ENCODE measurements at regions not wholly inside any gene's neighbourhood (a gene's known extent, or its start where the extent isn't known, plus 50 kb on each side); places are given as distances from the start of the nearest gene placed in this dataset.
"Not testable (repeated sequence)": the region's sequence is repeated elsewhere in the genome, so short reads cannot be mapped to it uniquely, and the experiment has no call there.

DNA sequence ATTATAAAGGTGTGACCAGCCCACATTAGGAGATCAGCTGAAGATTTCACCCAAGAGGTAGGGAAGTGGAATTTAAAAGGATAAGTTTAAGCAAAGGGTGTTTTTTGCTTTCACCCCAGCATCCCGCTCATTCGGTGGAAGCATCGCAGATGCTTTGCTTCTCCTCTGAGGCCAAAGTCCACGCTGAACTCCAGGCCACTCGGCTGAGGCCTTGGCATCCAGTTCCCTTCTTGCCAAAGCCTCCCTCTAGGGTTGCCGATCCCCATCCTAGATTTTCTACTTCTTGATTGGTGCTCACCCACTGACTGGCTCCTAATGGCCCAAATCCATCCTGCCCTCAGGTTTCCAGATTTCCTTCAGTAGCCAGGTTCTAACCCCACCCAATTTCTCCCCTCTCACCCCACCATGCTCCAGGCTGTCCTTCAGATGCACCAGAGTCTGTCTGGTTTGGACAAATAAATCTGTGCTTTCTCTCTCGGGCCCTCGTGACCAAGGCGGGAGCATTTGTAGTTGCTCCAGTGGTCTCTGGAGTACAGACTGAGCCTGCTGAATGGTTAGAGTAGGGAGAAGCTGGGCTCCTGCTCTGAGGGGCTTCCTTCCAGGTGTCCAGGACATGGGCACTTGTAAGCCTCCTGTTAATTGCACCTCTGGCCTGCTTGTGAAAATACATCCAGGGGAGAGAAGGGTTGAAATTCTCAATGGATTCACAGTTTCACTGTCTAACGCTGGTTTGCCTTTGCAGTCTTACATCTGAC is 193.2 kb downstream of the C1orf94 start:
- DNase-seq (ENCODE audit: low read depth), result no peak

DNA sequence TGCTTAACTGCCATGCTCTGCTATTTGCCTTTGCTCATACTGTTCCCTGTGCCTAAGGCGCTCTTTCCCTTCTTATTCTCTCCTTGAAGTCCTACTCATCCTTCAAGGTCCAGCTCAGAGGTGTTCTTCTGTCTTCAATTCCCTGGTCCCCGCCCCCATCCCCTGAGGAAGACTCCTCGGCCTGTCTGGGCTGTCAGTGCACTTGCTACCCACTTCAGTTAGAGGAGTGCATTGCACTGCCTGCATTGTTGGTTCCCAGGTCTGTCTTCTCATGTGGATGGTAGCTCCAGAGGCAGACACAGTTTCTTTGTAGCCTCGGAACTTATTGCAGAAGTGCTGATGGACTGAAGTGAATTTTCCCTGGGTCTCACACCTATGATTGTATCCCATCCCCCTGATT is 194.0 kb downstream of the C1orf94 start:
- no peak for DNase-seq (ENCODE audit: low read depth)

DNA sequence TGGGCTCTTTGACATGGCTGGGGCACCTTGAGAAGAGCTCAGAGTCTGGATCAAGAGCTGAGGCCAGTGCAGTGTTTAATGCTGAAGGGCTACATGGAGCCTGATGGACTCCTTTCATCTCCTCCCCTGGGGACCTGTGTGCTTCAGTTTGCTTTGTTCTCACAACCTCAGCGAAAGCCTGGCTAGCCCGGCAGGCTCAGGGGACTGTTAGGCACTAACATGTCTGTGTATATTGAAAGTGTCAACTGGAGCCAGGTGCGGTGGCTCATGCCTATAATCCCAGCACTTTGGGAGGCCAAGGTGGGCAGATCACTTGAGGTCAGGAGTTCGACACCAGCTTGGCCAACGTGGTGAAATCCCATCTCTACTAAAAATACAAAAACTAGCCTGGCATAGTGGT is 194.5 kb downstream of the C1orf94 start:
- DNase-seq (ENCODE audit: low read depth), result not testable (repeated sequence)

DNA sequence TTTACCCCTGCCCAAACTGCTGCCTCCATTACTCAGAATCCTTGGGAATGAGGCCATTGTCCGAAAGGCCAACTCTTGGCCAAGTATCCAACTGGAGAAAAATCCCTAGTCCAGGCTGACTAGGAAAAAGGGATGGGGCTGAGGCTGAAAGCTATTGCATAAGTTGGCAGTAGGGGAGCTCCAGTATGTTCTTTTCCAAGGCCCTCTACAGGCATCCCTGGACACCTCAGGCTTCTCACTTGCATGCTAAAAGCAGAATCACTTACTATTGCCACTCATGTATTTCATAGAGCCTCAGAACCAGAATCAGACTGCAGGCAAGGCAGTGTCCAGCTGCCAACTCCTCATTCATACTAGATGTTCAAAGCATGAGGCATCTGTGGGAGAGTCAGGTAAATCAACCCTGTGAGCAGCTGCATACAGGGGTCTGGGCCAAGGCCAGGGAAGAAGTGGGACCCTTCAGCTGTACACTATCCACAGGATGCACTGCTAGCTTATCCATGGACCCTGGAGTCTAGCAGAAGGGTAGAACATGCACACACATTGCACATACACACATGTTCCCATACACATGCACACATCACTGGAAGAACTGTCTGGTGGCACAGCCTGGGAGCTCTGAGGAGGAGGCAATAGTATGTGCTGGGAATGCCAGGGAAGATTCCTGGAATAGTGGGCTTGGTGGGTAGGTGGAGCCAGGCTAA is 195.3 kb downstream of the C1orf94 start:
- DNase-seq (ENCODE audit: low read depth), result no peak

DNA sequence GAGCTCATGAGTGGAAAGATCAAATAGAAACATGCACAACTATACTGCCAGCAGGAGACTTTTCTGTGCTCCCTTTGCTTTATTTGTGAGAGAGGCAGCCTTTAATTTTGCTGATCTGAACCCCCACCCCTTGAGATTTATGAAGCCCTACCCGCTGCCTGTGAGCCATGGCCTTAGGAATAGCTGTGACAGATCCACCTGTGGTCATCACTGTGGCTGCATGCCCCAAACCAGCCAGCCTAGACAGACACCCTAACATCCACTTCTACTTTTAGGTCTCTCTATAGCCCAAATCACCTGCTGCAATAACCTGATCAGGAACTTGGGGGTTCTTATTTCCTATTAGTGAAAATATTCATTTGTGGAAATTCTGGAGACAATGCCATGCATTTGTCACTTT is 196.2 kb downstream of the C1orf94 start:
- DNase-seq (ENCODE audit: low read depth), result no peak

DNA sequence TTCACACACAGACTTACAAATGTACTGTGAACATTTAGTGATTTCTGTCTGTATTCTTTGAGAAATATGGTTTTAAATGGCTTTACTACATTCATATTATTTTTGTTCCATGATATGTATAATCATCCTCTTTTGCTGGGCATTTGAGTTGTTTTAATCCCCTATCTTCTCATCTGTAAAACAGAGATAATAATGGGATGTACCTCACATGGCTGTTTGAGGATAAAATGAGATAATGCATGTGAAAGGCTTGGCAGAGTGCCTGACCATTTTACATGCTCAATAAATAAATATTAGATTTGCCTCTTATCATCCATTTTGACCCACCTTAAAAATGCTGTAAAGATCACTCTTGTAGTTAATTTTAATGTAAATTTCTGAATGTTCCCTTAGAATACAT is 197.2 kb downstream of the C1orf94 start:
- no peak for DNase-seq (ENCODE audit: low read depth)

DNA sequence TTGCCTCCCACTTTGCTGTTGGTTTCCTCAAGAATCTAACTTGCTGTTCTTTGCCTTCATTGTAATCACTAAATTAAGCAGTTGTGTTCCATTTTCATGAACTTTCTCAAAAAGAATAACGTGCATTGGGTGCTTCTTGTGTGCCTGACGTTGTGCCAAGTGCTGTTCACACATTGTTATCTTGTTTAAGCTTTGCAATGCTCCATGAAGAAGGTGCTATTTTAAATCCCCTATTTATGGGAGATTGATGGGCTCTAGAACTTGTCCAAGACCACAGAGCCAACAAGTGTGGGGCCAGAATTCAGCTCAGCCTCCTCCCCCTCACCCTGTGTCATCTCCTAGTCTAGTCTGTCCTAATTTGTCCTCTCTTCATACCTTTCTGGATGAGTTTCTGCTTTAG is 199.8 kb downstream of the C1orf94 start:
- no peak for DNase-seq (ENCODE audit: low read depth)

DNA sequence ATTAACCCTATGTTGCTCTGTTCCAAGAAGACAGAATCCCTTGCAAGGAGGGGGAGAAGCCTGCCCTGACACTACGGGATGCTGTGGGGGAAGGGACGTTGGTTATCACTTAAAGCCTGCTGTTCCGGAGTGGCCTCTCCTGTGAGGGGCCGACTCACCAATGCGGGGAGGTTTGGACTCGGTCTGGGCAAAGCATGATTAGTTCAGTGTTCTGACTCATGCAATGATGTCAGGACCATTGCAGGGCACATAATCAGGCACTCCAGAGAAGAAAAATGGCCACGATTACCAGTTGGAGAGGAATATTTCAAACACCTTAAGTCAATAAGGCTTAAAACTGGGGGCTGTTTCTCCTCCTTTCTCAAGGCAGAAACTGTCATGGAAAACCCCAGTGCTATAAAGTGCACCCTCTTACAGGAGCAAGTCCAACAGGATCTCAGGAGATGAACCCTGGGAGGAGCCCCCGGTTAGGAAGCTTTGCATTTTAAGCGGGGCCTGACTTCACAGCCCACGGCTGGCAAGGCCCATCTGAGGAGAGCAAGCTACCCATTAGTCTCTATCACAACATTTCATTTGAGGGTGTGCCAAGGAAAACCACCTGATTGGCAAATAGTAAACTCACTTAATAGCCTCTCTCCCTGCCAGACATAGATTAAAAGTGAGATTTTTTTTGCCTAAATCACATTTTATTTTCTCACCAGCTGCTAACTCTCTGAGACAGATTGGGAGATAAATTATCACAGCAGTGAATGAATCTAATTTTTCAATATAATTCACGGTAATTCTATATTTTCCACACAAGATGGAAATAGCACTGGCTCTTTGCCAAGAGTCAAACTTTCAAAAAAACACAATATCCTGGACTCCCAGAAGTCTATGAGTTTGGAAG is 202.5 kb downstream of the C1orf94 start:
- DNase-seq (ENCODE audit: low read depth), result no peak

DNA sequence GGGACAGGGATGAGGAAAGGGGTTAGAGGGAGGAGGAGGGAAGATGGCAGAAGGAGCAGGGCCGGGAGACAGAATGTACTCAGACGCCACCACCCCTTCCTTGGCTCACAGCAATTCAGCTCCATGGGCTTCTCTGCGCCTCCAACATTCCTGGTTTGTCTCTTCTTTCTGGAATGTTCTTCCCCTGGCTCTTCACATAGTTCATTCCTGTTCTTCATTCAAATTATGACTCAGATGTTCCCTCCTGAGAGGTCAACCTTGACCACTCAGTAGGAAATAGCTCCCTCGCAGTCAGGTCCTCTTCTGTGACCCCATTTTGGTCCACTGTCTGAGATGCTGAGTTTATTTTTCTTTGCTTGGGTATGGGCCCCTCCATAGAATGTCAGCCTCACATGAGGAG is 203.2 kb downstream of the C1orf94 start:
- no peak for DNase-seq (ENCODE audit: low read depth)

DNA sequence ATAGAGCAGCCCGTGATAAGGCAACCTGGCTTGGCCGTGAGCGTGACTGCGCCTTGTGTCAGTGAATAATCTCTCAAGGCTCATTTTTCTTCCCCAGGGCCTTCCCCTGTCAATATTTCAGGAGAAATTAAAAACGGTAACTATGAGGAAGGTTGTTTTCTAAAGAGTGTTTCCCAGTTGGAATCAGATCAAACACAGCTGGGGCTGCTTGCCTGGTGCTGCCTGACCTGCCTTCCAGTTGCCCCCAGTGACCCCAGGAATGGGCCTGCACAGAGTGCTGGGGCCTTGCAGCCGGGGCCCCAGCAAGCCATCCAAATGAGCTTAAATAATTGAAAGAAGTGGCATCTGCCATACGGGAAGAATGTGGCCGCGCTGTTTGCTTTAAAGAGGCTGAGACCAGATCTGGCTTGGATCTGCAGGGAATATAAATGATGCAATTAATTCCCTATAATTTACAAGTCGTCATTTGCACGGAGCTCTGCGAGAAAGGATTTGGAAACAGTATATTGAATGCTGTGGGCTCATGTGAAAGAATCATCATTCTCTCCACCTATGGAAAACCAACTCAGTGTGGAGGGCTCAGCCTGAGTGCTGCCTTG is 203.9 kb downstream of the C1orf94 start:
- no peak for DNase-seq (ENCODE audit: low read depth)

DNA sequence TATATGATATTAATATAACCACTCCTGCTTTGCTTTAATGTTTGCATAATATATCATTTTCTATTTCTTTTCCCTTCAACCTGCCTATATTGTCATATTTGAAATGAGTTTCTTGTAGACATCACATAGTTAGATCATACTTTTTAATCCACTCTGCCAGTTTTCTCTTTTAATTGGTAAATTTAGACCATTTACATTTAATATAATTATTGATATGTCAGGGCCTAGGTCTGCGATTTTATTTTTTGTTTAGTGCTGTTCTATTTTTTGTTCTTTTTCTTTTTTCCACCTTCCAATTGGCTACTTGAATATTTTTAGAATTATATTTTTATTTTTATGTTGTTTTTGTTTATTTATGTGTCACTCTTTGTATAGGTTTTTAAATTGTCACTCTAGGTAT is 213.3 kb downstream of the C1orf94 start:
- DNase-seq (ENCODE audit: low read depth), result no peak

DNA sequence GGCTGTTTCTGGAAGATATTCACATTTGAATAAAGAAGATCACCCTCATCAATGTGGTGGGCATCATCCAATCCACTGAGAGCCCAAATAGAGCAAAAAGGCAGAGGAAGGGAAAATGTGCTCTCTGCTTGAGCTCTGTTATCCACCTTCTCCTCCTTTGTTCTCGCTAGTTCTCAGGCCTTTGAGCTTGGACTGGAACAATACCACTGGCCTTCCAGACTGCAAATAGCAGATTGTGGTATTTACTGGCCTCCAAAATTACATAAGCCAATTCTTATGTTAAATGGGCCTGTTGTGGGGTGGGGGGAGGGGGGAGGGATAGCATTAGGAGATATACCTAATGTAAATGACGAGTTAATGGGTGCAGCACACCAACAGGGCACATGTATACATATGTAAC is 219.3 kb downstream of the C1orf94 start:
- DNase-seq (ENCODE audit: low read depth), result no peak

DNA sequence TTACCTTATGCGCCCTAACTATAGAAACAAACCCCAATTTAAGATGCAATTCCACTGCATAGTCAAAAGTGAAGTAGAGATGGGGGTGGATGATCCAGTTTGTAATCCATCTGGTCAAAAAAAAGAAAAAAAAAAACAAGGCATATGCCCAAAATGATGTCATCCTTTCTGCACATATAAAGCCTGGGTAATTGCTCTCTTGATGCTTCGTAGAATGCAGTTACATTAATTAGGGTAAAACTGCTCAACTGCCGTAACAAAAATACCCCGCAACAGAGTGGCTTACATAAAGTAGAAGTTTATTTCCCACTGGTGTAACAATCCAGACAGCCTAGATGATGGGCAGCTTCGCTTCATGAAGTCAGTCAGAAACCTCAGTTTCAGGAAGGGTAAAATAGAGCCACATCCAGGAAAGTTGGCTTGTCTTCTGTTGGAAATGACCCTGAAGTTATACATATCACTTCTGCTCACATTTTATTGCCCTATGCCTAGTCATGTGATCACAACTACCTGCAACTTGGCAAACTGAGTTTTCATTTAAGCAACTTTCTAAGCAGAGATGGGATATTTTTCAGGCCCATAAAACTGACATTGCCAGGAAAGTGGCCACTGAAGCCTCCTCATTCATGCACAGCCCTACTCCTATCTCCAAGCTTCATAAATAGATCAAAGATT is 221.7 kb downstream of the C1orf94 start:
- no peak for DNase-seq (ENCODE audit: low read depth)

DNA sequence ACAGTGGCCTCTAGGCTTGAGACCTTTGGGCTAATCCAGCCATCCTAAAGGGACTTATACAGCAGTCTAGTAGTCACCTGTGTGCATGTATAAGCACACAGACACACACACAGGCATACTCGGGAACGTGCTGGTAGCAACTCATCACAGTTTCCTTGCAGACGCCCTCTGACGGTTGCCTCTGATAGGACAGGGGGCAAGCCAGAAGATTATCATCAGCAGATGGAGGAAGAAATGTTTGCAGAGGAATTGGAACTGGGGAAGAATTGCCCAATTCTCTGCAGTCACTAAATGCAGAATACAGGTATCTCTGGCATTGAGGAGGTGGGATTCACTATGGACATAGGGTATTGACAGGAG is 222.2 kb downstream of the C1orf94 start:
- no peak for DNase-seq (ENCODE audit: low read depth)

DNA sequence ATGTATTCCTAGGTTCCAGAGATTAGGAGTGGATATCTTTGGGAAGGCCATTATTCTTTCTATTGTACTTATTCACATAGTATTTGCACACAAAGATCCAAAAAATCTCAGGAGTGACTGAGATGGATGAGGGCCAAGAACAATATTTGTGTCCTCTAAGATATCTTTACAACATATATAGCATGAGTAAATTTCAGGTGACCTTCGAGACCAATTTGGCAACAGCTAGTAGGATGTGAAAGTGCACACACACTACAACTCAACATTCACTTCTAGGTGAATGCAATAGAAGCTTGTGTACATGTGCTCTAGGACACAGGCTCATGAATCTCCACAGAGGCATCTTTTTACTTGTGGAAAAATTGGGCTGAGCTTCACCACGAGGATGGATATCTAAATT is 224.0 kb downstream of the C1orf94 start:
- no peak for DNase-seq (ENCODE audit: low read depth)

DNA sequence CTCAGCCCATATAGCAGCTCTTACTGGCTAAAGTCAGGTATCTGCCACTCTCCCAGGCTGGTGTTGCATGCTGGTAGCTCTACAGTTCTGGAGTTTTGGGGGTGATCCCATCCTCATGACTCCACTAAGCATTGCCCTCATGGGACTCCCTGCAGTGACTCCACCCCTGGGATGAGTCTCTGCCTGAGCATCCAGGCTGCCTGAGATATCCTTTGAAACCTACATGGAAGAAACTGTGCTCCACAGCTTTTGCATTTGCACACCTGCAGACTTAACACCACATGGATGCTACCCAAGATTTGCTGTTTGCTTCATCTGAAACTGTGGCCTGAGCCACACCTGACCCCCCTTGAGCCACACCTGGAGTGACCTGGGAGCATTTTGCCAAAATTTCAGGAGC is 226.4 kb downstream of the C1orf94 start:
- no peak for DNase-seq (ENCODE audit: low read depth)

DNA sequence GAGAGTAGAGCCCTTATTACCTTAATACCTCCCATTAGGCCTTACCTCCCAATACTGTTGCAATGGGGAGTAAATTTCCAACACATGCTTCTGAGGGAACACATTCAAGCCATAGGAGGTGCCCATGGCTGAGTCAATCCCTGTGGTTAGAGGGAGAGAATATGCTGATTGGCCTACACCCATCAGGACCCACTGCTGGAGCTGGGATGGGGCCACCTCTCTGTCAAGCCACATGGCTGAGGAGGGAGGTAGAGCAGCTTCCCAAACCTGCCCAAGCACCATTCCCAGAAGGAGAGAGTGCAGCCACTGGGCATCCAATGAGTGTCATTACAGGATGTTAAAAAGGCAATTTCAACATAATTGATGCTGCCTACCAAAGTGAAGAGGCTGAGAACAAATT is 228.1 kb downstream of the C1orf94 start:
- no peak for DNase-seq (ENCODE audit: low read depth)

DNA sequence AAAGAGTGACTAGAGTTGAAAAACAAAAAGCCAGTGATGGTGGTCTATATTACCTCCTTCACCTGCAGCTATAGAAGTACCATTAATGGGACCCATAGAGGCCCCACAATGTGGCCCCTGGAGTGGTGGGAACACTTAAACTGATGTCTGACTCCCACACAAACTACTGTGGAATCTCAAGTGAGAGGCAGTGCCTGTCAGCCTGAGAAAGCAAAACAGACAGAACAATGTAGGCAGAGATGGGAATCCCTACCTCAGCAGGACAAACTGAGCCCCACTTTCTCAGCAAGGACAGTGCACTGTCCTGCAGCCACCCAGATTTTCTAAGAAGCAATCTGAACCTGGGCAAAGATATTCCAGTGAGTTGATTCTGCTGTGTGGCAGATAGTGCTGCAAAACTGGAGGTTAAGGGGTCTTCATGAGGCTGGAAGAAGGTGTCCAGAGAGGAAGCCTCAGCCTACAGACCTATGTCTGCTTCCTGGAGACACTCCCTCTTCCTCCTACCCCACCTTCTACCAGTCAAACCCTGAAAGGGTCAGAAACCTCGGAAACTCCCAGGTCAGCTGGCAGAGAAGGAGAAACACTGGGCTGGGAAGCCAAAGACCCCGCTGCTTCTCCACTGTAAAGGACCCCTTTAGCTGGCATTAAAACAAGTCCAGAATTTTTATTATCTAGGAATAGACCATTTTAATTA is 228.7 kb downstream of the C1orf94 start:
- no peak for DNase-seq (ENCODE audit: low read depth)

DNA sequence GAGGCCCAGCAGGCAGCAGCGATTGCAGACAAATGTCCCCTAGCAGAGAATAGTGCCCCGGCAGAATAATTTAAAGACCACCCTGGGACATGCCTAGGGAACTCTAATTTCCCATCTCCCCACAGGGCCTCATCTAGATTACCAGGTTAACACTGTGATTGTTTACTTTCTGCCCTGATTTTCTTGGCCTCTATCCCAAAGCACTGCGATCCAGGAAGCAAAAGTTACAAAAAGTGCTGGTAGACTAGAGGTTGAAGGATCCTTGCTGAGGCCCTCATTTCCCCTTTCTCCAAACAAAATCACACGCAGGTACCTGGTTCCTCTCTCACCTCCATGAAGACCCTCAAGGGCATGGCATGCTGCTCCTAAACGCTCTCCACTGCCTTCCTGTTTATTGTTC is 229.7 kb downstream of the C1orf94 start:
- DNase-seq (ENCODE audit: low read depth), result no peak

DNA sequence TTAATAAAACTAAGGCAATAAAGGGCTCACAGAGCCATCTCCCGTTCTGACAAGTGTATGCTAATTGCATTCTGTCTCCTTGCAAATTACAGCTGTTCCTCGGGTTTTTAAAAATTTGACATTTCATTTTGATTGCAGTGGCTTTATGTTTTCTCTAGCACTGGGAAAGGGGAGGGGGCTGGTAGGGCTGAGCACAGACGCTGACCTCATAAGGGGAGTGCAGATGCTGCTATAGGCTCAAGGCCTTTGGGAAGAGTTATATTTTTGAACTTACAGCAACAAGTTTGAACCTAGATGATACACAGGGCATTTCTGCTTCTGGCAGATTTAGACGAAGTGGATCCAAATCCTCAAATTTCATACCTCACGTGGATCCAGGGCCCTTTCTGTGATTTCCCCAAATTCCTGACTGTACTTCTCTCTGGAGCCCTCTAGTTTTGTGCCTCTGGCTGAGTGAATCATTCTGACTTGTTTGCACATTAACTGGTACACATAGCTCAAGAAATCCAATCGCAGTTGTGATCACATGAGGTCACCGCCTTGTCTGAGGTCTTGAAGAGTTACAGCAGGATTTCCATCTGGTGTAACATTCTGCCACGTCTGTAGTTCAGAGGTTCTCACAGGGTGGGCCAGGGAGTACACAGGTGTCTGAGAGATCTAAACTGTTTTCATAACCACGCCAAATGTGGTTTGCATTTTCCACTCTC is 230.3 kb downstream of the C1orf94 start:
- DNase-seq (ENCODE audit: low read depth), result peak; percentile 11

DNA sequence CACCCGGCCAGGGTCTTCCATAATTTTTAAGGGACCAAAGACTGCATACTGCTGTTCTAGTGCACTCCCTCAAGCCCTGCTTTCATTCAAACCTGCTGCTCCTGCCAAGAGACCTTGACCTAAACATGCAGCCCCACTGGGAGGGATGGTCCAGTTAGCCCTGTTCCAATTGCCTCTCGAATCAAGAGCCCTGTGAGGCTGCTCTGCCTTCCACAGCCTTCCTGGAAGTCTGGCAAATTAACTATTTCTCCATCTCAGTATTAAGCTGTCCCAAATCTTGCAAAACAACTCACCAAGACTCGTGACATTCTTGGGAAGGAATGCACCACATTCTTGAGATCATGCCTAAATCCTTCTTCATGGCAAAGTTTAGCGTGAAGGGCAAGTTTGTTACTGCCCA is 231.3 kb downstream of the C1orf94 start:
- peak; percentile 17 for DNase-seq (ENCODE audit: low read depth)
